Ishikawa (cell line): ENCODE measurements at regions not wholly inside any gene's neighbourhood (a gene's known extent, or its start where the extent isn't known, plus 50 kb on each side); places are given as distances from the start of the nearest gene placed in this dataset.

Experiments used
- MAX ChIP-seq: IDR thresholded peaks from 2 replicates; pipeline ENCODE4 v1.6.1; 2012
- REST ChIP-seq: IDR thresholded peaks from 2 replicates; pipeline ENCODE4 v1.6.1; 2012; ENCODE audit warnings: low read depth, mild to moderate bottlenecking
- YY1 ChIP-seq: IDR thresholded peaks from 2 replicates; pipeline ENCODE4 v1.6.1; 2012; ENCODE audit warnings: low read depth
- ZBTB7A ChIP-seq: IDR thresholded peaks from 2 replicates; pipeline ENCODE4 v1.6.1; 2012; ENCODE audit warnings: low read depth

- TF ChIP-seq MAX (no peak), ZBTB7A (no peak), REST (no peak), YY1 (no peak)
Measured at GRCh38 chr11:119849872-119850271, 120.9 kb upstream of the NECTIN1 start.
